ENCODE measurements at regions not wholly inside any gene's neighbourhood (a gene's known extent, or its start where the extent isn't known, plus 50 kb on each side); places are given as distances from the start of the nearest gene placed in this dataset.
A peak's percentile ranks its signal among the peaks of the same experiment; 100 is the strongest.

- 48% methylated on average over 2 of the region's 8 CpGs for WGBS (ENCODE audit: insufficient coverage)
- peak; percentile 92 for DNase-seq
- no peaks in the 10 kb centered on the region for H3K36me3 ChIP-seq (ENCODE audit: control insufficient read depth, insufficient read depth, low read length)
- peak overlapping the region; percentile 56 for H3K27ac ChIP-seq (ENCODE audit: low read length)
- H3K9me3 ChIP-seq (replicated peaks; ENCODE audit: control insufficient read depth, low read depth, low read length) = no peaks in the 10 kb centered on the region
- no peaks in the 10 kb centered on the region for H3K27me3 ChIP-seq (ENCODE audit: control insufficient read depth, insufficient read depth, low read length)
- peaks cover 25% of the 10 kb centered on the region for H3K4me1 ChIP-seq (ENCODE audit: control insufficient read depth, insufficient read depth, low read length)
- no peak overlapping the region for H3K4me3 ChIP-seq (ENCODE audit: low read length)
Observed at GRCh38 chr6:143579703-143580102, 68.2 kb upstream of the FUCA2 start.

- 100% methylated on average over 1 of the region's 2 CpGs for WGBS (ENCODE audit: insufficient coverage)
- Histone ChIP-seq H3K9me3 (replicated peaks; ENCODE audit: control insufficient read depth, low read depth, low read length) (no peaks in the 10 kb centered on the region), H3K36me3 (ENCODE audit: control insufficient read depth, insufficient read depth, low read length) (no peaks in the 10 kb centered on the region), H3K27ac (ENCODE audit: low read length) (no peak overlapping the region), H3K4me1 (ENCODE audit: control insufficient read depth, insufficient read depth, low read length) (peaks cover 14% of the 10 kb centered on the region), H3K27me3 (ENCODE audit: control insufficient read depth, insufficient read depth, low read length) (no peaks in the 10 kb centered on the region), H3K4me3 (ENCODE audit: low read length) (no peak overlapping the region)
- DNase-seq = no peak
Observed at GRCh38 chr6:143578054-143578453, 66.5 kb upstream of the FUCA2 start.

GRCh38 chr6:143575901-143576426 lies 64.4 kb upstream of the FUCA2 start:
- H3K4me1 ChIP-seq (ENCODE audit: control insufficient read depth, insufficient read depth, low read length) = peaks cover 11% of the 10 kb centered on the region
- no peaks in the 10 kb centered on the region for H3K9me3 ChIP-seq (replicated peaks; ENCODE audit: control insufficient read depth, low read depth, low read length)
- DNase-seq = peak; percentile 99
- no peaks in the 10 kb centered on the region for H3K27me3 ChIP-seq (ENCODE audit: control insufficient read depth, insufficient read depth, low read length)
- H3K36me3 ChIP-seq (ENCODE audit: control insufficient read depth, insufficient read depth, low read length) = no peaks in the 10 kb centered on the region
- peak overlapping the region; percentile 89 for H3K27ac ChIP-seq (ENCODE audit: low read length)
- WGBS (ENCODE audit: insufficient coverage) = no CpG with 5 or more reads among the region's 6 CpGs
- H3K4me3 ChIP-seq (ENCODE audit: low read length) = no peak overlapping the region

DNA sequence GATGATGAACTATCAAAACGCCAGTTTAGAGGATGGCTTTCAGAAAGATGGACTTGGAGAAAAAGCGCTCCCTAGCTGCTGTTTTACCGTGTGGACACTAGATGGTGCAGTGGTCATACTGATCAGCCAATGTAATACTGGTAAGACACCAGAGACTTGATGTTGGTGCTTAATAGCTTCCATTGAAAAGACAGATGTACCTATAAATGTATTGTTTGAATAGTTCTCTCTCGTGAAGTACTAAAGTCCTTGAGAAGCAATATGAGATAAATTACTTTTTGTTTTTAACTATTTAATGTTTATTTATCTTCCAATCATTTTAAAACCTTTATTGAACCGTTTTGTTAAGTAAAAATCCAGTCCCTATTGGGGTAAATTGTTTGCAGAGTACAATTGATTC lies 63.9 kb upstream of the FUCA2 start:
- WGBS (ENCODE audit: insufficient coverage) = 0% methylated on average over 1 of the region's 5 CpGs
- H3K27ac ChIP-seq (ENCODE audit: low read length) = peak overlapping the region; percentile 89
- DNase-seq = peak; percentile 96

GRCh38 chr6:143570147-143570853 lies 58.8 kb upstream of the FUCA2 start:
- H3K4me1 ChIP-seq (ENCODE audit: control insufficient read depth, insufficient read depth, low read length) = no peaks in the 10 kb centered on the region
- no peaks in the 10 kb centered on the region for H3K36me3 ChIP-seq (ENCODE audit: control insufficient read depth, insufficient read depth, low read length)
- H3K27me3 ChIP-seq (ENCODE audit: control insufficient read depth, insufficient read depth, low read length) = no peaks in the 10 kb centered on the region
- no peak overlapping the region for H3K4me3 ChIP-seq (ENCODE audit: low read length)
- 68% methylated on average over 8 of the region's 13 CpGs for WGBS (ENCODE audit: insufficient coverage)
- no peaks in the 10 kb centered on the region for H3K9me3 ChIP-seq (replicated peaks; ENCODE audit: control insufficient read depth, low read depth, low read length)
- H3K27ac ChIP-seq (ENCODE audit: low read length) = no peak overlapping the region
- DNase-seq = no peak

More for the DNA sequence above, 63.9 kb upstream of the FUCA2 start:
- Histone ChIP-seq H3K4me3 (ENCODE audit: low read length) (no peak overlapping the region), H3K4me1 (ENCODE audit: control insufficient read depth, insufficient read depth, low read length) (peaks cover 11% of the 10 kb centered on the region), H3K27me3 (ENCODE audit: control insufficient read depth, insufficient read depth, low read length) (no peaks in the 10 kb centered on the region), H3K36me3 (ENCODE audit: control insufficient read depth, insufficient read depth, low read length) (no peaks in the 10 kb centered on the region), H3K9me3 (replicated peaks; ENCODE audit: control insufficient read depth, low read depth, low read length) (no peaks in the 10 kb centered on the region)

DNA sequence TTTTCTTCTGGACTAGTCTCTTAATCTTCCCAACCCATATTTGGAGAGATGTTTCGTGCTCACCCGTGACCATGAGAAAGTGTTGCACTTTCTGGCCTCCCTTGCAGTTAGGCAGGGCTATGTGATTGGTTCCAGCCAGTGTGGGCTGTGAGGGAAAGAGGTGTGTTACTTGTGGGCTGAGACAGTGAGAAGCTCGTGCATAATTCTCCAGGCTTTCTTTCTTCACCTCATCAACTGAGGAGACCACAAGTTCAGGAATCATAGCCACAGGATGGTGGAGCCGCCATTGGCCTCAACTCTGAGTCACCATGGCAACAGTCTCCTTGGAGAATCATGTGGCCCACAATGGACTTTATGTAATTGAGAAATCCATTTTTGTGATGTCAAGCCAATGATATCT lies 57.5 kb upstream of the FUCA2 start:
- Histone ChIP-seq H3K4me3 (ENCODE audit: low read length) (no peak overlapping the region), H3K27ac (ENCODE audit: low read length) (no peak overlapping the region), H3K27me3 (ENCODE audit: control insufficient read depth, insufficient read depth, low read length) (no peaks in the 10 kb centered on the region), H3K36me3 (ENCODE audit: control insufficient read depth, insufficient read depth, low read length) (no peaks in the 10 kb centered on the region), H3K9me3 (replicated peaks; ENCODE audit: control insufficient read depth, low read depth, low read length) (no peaks in the 10 kb centered on the region), H3K4me1 (ENCODE audit: control insufficient read depth, insufficient read depth, low read length) (no peaks in the 10 kb centered on the region)
- no peak for DNase-seq
- WGBS (ENCODE audit: insufficient coverage) = 88% methylated on average over 1 of the region's 4 CpGs

DNA sequence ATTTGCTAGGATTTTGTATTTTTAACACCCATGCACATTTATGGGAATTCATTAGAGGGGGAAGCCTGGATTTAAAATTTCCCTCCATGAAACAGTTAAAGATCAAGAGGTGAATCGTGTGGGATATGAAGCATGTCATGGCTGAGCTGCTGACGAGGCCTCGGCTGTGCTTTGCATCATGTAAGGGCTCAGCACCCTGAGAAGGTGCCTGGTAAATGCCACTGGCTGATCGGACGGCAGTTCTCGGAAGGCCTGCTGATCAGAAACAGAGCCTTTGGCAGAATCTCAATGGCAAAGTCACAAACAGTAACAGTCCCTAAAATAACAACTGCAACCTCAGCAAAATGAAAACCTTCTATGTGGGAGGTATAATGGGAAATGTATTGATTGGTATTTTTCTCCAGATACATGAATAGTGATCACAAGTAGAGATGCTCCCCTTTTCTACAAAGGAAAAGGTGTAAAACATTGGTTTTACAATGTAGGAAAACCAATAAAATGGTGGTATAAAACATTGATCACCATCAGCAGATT lies 53.0 kb upstream of the FUCA2 start:
- Histone ChIP-seq H3K27ac (ENCODE audit: low read length) (no peak overlapping the region), H3K27me3 (ENCODE audit: control insufficient read depth, insufficient read depth, low read length) (no peaks in the 10 kb centered on the region), H3K36me3 (ENCODE audit: control insufficient read depth, insufficient read depth, low read length) (no peaks in the 10 kb centered on the region), H3K4me3 (ENCODE audit: low read length) (no peak overlapping the region), H3K9me3 (replicated peaks; ENCODE audit: control insufficient read depth, low read depth, low read length) (no peaks in the 10 kb centered on the region), H3K4me1 (ENCODE audit: control insufficient read depth, insufficient read depth, low read length) (no peaks in the 10 kb centered on the region)
- no CpG with 5 or more reads among the region's 6 CpGs for WGBS (ENCODE audit: insufficient coverage)
- no peak for DNase-seq

GRCh38 chr6:143562143-143562542 lies 50.6 kb upstream of the FUCA2 start:
- DNase-seq = no peak
- Histone ChIP-seq H3K4me3 (ENCODE audit: low read length) (no peak overlapping the region), H3K27ac (ENCODE audit: low read length) (no peak overlapping the region), H3K9me3 (replicated peaks; ENCODE audit: control insufficient read depth, low read depth, low read length) (no peaks in the 10 kb centered on the region), H3K4me1 (ENCODE audit: control insufficient read depth, insufficient read depth, low read length) (no peaks in the 10 kb centered on the region), H3K36me3 (ENCODE audit: control insufficient read depth, insufficient read depth, low read length) (no peaks in the 10 kb centered on the region), H3K27me3 (ENCODE audit: control insufficient read depth, insufficient read depth, low read length) (no peaks in the 10 kb centered on the region)
- WGBS (ENCODE audit: insufficient coverage) = 0% methylated on average over 1 of the region's 4 CpGs
